Liver (tissue), 8 donors: ENCODE measurements at regions not wholly inside any gene's neighbourhood (a gene's known extent, or its start where the extent isn't known, plus 50 kb on each side); places are given as distances from the start of the nearest gene placed in this dataset.

Source experiments
- DNase-seq: peaks from one replicate; pipeline ENCODE4 v3.0.0-alpha.2; 2017; ENCODE audit warnings: low spot score
- H3K27ac ChIP-seq, 2 donors: one replicate each; pipeline ENCODE4 v1.7.0; 2013; ENCODE audit warnings: inconsistent platforms in 2 of 2, low read length in 2 of 2, control low read depth in 1 of 2, low read depth in 1 of 2, mild to moderate bottlenecking in 1 of 2
- H3K27me3 ChIP-seq, 4 donors: one replicate each; pipeline versions ENCODE4 v1.6.1 to v1.7.0; 2013; ENCODE audit warnings: low read length in 3 of 4, inconsistent platforms in 1 of 4, mild to moderate bottlenecking in 1 of 4, moderate library complexity in 1 of 4; ENCODE audit not compliant: control insufficient read depth in 4 of 4, insufficient read depth in 4 of 4
- H3K36me3 ChIP-seq, 4 donors: one replicate each; pipeline versions ENCODE4 v1.6.1 to v1.7.0; 2013; ENCODE audit warnings: low read length in 3 of 4, mild to moderate bottlenecking in 3 of 4, low read depth in 1 of 4, moderate library complexity in 1 of 4; ENCODE audit not compliant: control insufficient read depth in 4 of 4, insufficient read depth in 3 of 4
- H3K4me1 ChIP-seq, 4 donors: one replicate each; pipeline versions ENCODE4 v1.6.1 to v1.7.0; 2013; ENCODE audit warnings: low read length in 3 of 4, mild to moderate bottlenecking in 3 of 4, moderate library complexity in 1 of 4; ENCODE audit not compliant: control insufficient read depth in 4 of 4, insufficient read depth in 4 of 4
- H3K4me3 ChIP-seq, 3 donors: one replicate each; pipeline versions ENCODE4 v1.6.1 to v1.7.0; 2013; ENCODE audit warnings: low read length in 3 of 3, control low read depth in 1 of 3, low read depth in 1 of 3, mild to moderate bottlenecking in 1 of 3
- H3K9ac ChIP-seq, 2 donors: one replicate each; pipeline ENCODE4 v1.7.0; 2013; ENCODE audit warnings: low read length in 2 of 2, mild to moderate bottlenecking in 2 of 2, moderate library complexity in 2 of 2, control low read depth in 1 of 2, low read depth in 1 of 2
- H3K9me3 ChIP-seq, 4 donors: one replicate each; pipeline versions ENCODE4 v1.6.1 to v1.7.0; 2013; ENCODE audit warnings: low read length in 3 of 4; ENCODE audit not compliant: control insufficient read depth in 4 of 4
- EGR1 ChIP-seq, 2 donors: IDR thresholded peaks; 2 replicates each; pipeline ENCODE4 v1.6.1; 2016 to 2018; ENCODE audit warnings: antibody characterized with exemption in 2 of 2, low read depth in 2 of 2
- FOXA1 ChIP-seq: IDR thresholded peaks from 2 replicates; pipeline ENCODE4 v1.6.1; 2016; ENCODE audit warnings: antibody characterized with exemption
- FOXA2 ChIP-seq: IDR thresholded peaks from 2 replicates; pipeline ENCODE4 v1.6.1; 2016; ENCODE audit warnings: antibody characterized with exemption
- GABPA ChIP-seq, 2 donors: IDR thresholded peaks in 1 of 2; conservative IDR thresholded peaks in 1 of 2; 2 replicates each; pipeline ENCODE4 v1.6.1; 2016; ENCODE audit warnings: antibody characterized with exemption in 2 of 2, mild to moderate bottlenecking in 1 of 2, moderate library complexity in 1 of 2
- HNF4A ChIP-seq, 2 donors: conservative IDR thresholded peaks; 2 replicates each; pipeline ENCODE4 v1.6.1; 2016; ENCODE audit warnings: antibody characterized with exemption in 2 of 2, mild to moderate bottlenecking in 2 of 2
- HNF4G ChIP-seq: IDR thresholded peaks from 2 replicates; pipeline ENCODE4 v1.6.1; 2016; ENCODE audit warnings: antibody characterized with exemption
- JUND ChIP-seq, 2 donors: IDR thresholded peaks; 2 replicates each; pipeline ENCODE4 v1.6.1; 2016; ENCODE audit warnings: antibody characterized with exemption in 2 of 2
- NR2F2 ChIP-seq: IDR thresholded peaks from 2 replicates; pipeline ENCODE4 v1.6.1; 2016; ENCODE audit warnings: antibody characterized with exemption
- RAD21 ChIP-seq, 2 donors: IDR thresholded peaks; 2 replicates each; pipeline ENCODE4 v1.6.1; 2016; ENCODE audit warnings: antibody characterized with exemption in 2 of 2, mild to moderate bottlenecking in 2 of 2
- SP1 ChIP-seq: IDR thresholded peaks from 2 replicates; pipeline ENCODE4 v1.6.1; 2018; ENCODE audit warnings: antibody characterized with exemption, mild to moderate bottlenecking
- TAF1 ChIP-seq: conservative IDR thresholded peaks from 2 replicates; pipeline ENCODE4 v1.6.1; 2016; ENCODE audit warnings: antibody characterized with exemption, mild to moderate bottlenecking
- YY1 ChIP-seq: IDR thresholded peaks from 2 replicates; pipeline ENCODE4 v1.6.1; 2016; ENCODE audit warnings: antibody characterized with exemption, mild to moderate bottlenecking
- WGBS: extraction: QIAGEN DNeasy Blood & Tissue Kit; methylation state at CpG from one replicate; pipeline ENCODE4 v1.1.7; 2013; 5-methylcytosine and 5-hydroxymethylcytosine counted together
- TF ChIP-seq, protein P1 (sequence below): IDR thresholded peaks from 2 replicates; pipeline ENCODE4 v1.6.1; 2016; ENCODE audit warnings: antibody characterized with exemption
- TF ChIP-seq, protein P2 (sequence below): IDR thresholded peaks from 2 replicates; pipeline ENCODE4 v1.6.1; 2016; ENCODE audit warnings: antibody characterized with exemption, mild to moderate bottlenecking
- TF ChIP-seq, protein P3 (sequence below): fragments of 150-350 bp; IDR thresholded peaks from 2 replicates; pipeline ENCODE4 v1.5.1; 2017; ENCODE audit warnings: improper control_type of control experiment, low read depth, low read length; ENCODE audit not compliant: missing input control
- TF ChIP-seq, protein P4 (sequence below): IDR thresholded peaks from 2 replicates; pipeline ENCODE4 v1.6.1; 2016; ENCODE audit warnings: antibody characterized with exemption
- TF ChIP-seq, protein P5 (sequence below): IDR thresholded peaks from 2 replicates; pipeline ENCODE4 v1.6.1; 2016; ENCODE audit warnings: antibody characterized with exemption
- donor health status: healthy.
- donor health status: healthy.
- donor health status: healthy.
- donor health status: healthy.
- donor health status: healthy.

DNA sequence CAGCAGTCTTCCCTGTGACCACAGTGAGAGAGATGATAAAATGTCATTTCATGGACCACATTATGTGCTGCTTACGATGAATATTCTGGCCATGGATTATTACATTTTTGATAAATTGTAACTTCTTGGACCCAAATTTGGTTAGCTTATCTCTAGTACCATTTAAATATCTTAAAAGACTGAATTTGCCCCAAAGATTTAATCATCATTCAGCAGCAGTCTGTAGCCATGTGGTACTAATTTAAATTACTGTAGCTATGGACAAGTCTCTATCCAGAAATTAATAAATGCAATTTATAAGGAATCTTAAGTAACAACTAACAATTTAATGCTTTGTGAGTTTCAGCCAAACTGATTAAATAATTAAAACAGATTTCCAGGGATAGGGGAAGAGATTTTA lies 644.9 kb upstream of the FANCL start:
- Histone ChIP-seq H3K4me1 (no peaks in the 10 kb centered on the region), H3K9me3 (peaks cover 0 to 2% (median 0%) of the 10 kb centered on the region in 4 donors), H3K27me3 (no peaks in the 10 kb centered on the region), H3K9ac (no peak overlapping the region), H3K4me3 (no peak overlapping the region), H3K27ac (no peak overlapping the region), H3K36me3 (no peaks in the 10 kb centered on the region)
- no peak for DNase-seq
- 97% methylated on average over 1 of the region's 1 CpG for WGBS
- TF ChIP-seq JUND (IDR thresholded peaks at IDR 0.05) = no peak
- no peak for TF ChIP-seq GABPA (IDR thresholded peaks at IDR 0.05 in 1 of 2, conservative IDR thresholded peaks at IDR 0.05 in 1 of 2)
- TF ChIP-seq, protein P1, sequence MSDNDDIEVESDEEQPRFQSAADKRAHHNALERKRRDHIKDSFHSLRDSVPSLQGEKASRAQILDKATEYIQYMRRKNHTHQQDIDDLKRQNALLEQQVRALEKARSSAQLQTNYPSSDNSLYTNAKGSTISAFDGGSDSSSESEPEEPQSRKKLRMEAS = no peak
- no peak for TF ChIP-seq EGR1 (IDR thresholded peaks at IDR 0.05; ENCODE audit: low read depth in 2 of 2)
- TF ChIP-seq SP1 = no peak
- no peak for TF ChIP-seq NR2F2
- TF ChIP-seq, protein P2, sequence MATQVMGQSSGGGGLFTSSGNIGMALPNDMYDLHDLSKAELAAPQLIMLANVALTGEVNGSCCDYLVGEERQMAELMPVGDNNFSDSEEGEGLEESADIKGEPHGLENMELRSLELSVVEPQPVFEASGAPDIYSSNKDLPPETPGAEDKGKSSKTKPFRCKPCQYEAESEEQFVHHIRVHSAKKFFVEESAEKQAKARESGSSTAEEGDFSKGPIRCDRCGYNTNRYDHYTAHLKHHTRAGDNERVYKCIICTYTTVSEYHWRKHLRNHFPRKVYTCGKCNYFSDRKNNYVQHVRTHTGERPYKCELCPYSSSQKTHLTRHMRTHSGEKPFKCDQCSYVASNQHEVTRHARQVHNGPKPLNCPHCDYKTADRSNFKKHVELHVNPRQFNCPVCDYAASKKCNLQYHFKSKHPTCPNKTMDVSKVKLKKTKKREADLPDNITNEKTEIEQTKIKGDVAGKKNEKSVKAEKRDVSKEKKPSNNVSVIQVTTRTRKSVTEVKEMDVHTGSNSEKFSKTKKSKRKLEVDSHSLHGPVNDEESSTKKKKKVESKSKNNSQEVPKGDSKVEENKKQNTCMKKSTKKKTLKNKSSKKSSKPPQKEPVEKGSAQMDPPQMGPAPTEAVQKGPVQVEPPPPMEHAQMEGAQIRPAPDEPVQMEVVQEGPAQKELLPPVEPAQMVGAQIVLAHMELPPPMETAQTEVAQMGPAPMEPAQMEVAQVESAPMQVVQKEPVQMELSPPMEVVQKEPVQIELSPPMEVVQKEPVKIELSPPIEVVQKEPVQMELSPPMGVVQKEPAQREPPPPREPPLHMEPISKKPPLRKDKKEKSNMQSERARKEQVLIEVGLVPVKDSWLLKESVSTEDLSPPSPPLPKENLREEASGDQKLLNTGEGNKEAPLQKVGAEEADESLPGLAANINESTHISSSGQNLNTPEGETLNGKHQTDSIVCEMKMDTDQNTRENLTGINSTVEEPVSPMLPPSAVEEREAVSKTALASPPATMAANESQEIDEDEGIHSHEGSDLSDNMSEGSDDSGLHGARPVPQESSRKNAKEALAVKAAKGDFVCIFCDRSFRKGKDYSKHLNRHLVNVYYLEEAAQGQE = no peak
- no peak for TF ChIP-seq HNF4G
- no peak for TF ChIP-seq TAF1
- TF ChIP-seq, protein P3, sequence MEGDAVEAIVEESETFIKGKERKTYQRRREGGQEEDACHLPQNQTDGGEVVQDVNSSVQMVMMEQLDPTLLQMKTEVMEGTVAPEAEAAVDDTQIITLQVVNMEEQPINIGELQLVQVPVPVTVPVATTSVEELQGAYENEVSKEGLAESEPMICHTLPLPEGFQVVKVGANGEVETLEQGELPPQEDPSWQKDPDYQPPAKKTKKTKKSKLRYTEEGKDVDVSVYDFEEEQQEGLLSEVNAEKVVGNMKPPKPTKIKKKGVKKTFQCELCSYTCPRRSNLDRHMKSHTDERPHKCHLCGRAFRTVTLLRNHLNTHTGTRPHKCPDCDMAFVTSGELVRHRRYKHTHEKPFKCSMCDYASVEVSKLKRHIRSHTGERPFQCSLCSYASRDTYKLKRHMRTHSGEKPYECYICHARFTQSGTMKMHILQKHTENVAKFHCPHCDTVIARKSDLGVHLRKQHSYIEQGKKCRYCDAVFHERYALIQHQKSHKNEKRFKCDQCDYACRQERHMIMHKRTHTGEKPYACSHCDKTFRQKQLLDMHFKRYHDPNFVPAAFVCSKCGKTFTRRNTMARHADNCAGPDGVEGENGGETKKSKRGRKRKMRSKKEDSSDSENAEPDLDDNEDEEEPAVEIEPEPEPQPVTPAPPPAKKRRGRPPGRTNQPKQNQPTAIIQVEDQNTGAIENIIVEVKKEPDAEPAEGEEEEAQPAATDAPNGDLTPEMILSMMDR = no peak
- TF ChIP-seq HNF4A (conservative IDR thresholded peaks at IDR 0.05) = no peak
- TF ChIP-seq, protein P4, sequence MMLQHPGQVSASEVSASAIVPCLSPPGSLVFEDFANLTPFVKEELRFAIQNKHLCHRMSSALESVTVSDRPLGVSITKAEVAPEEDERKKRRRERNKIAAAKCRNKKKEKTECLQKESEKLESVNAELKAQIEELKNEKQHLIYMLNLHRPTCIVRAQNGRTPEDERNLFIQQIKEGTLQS = no peak
- TF ChIP-seq, protein P5, sequence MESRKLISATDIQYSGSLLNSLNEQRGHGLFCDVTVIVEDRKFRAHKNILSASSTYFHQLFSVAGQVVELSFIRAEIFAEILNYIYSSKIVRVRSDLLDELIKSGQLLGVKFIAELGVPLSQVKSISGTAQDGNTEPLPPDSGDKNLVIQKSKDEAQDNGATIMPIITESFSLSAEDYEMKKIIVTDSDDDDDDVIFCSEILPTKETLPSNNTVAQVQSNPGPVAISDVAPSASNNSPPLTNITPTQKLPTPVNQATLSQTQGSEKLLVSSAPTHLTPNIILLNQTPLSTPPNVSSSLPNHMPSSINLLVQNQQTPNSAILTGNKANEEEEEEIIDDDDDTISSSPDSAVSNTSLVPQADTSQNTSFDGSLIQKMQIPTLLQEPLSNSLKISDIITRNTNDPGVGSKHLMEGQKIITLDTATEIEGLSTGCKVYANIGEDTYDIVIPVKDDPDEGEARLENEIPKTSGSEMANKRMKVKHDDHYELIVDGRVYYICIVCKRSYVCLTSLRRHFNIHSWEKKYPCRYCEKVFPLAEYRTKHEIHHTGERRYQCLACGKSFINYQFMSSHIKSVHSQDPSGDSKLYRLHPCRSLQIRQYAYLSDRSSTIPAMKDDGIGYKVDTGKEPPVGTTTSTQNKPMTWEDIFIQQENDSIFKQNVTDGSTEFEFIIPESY = no peak
- no peak for TF ChIP-seq FOXA1
- no peak for TF ChIP-seq FOXA2
- TF ChIP-seq RAD21 (IDR thresholded peaks at IDR 0.05) = no peak

DNA sequence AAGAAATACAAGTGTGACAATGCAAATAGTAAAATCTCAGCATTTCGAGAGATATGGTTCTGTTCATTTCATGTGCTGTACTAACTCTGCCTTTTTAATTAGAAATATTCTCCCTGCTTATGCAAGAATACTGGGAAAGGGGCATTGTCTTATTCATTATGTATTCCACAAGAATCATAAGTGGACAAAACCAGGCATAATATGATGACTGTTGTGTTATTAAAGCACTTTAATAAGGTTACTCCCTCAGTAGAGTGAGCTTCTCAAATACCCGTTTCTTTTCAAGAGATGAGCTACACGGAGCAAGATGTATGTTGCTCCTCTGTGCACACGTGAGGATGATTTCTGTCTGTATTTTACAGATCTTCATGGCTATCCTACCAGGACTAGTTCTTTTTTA lies 638.7 kb upstream of the FANCL start:
- Histone ChIP-seq H3K27me3 (no peaks in the 10 kb centered on the region), H3K4me3 (no peak overlapping the region), H3K9ac (no peak overlapping the region)

More for the DNA sequence above, 638.7 kb upstream of the FANCL start:
- 87% methylated on average over 4 of the region's 4 CpGs for WGBS
- Histone ChIP-seq H3K9me3 (no peaks in the 10 kb centered on the region), H3K27ac (no peak overlapping the region), H3K4me1 (no peaks in the 10 kb centered on the region), H3K36me3 (no peaks in the 10 kb centered on the region)
- TF ChIP-seq, protein P3 = no peak
- TF ChIP-seq RAD21 (IDR thresholded peaks at IDR 0.05) (no peak), HNF4A (conservative IDR thresholded peaks at IDR 0.05) (no peak), YY1 (no peak)
- DNase-seq = no peak
